NCI-H2107 treated with DMSO at 0.1 percent for 48 hours (cell line): ENCODE measurements at regions not wholly inside any gene's neighbourhood (a gene's known extent, or its start where the extent isn't known, plus 50 kb on each side); places are given as distances from the start of the nearest gene placed in this dataset.

Source experiments
- DNase-seq: peaks from one replicate; lab custom pipeline; 2025; ENCODE audit not compliant: unreplicated experiment; lab: John Stamatoyannopoulos, UW

GRCh38 chr6:67285770-67286495, 1349.1 kb upstream of the ADGRB3 start:
- no peak for DNase-seq

GRCh38 chr6:67277312-67277711, 1357.8 kb upstream of the ADGRB3 start:
- no peak for DNase-seq

- no peak for DNase-seq
These were observed 1368.8 kb upstream of the ADGRB3 start for GRCh38 chr6:67265996-67266921.

GRCh38 chr6:67252663-67253062, 1382.4 kb upstream of the ADGRB3 start:
- DNase-seq, result no peak

GRCh38 chr6:67248077-67248476, 1387.0 kb upstream of the ADGRB3 start:
- DNase-seq, result no peak

GRCh38 chr6:67244037-67244436, 1391.0 kb upstream of the ADGRB3 start:
- no peak for DNase-seq

- DNase-seq, result no peak
These were observed 1397.8 kb upstream of the ADGRB3 start for GRCh38 chr6:67237277-67237676.

- DNase-seq, result no peak
These were observed 1404.0 kb upstream of the ADGRB3 start for GRCh38 chr6:67231092-67231491.

- DNase-seq, result no peak
These were observed 1410.1 kb upstream of the ADGRB3 start for GRCh38 chr6:67224989-67225388.

GRCh38 chr6:67221226-67221625, 1413.9 kb upstream of the ADGRB3 start:
- DNase-seq, result no peak

GRCh38 chr6:67219346-67219745, 1415.7 kb upstream of the ADGRB3 start:
- DNase-seq, result no peak

GRCh38 chr6:67212584-67212983, 1422.5 kb upstream of the ADGRB3 start:
- DNase-seq, result no peak

- DNase-seq, result no peak
These were observed 1424.6 kb upstream of the ADGRB3 start for GRCh38 chr6:67210450-67210849.

- no peak for DNase-seq
These were observed 1433.5 kb upstream of the ADGRB3 start for GRCh38 chr6:67201563-67201962.

GRCh38 chr6:67200626-67201403, 1434.3 kb upstream of the ADGRB3 start:
- DNase-seq, result no peak

GRCh38 chr6:67199425-67199824, 1435.7 kb upstream of the ADGRB3 start:
- no peak for DNase-seq

GRCh38 chr6:67190733-67191132, 1444.3 kb upstream of the ADGRB3 start:
- DNase-seq, result no peak

GRCh38 chr6:67184405-67184804, 1450.7 kb upstream of the ADGRB3 start:
- DNase-seq, result no peak

GRCh38 chr6:67175101-67175500, 1460.0 kb upstream of the ADGRB3 start:
- DNase-seq, result no peak

GRCh38 chr6:67165606-67166005, 1458.6 kb upstream of the EYS start:
- DNase-seq, result no peak

- no peak for DNase-seq
These were observed 1453.8 kb upstream of the EYS start for GRCh38 chr6:67160820-67161219.
